GM13977 (cell line): ENCODE measurements at regions not wholly inside any gene's neighbourhood (a gene's known extent, or its start where the extent isn't known, plus 50 kb on each side); places are given as distances from the start of the nearest gene placed in this dataset.

Experiments
- DNase-seq: peaks from one replicate; pipeline ENCODE4 v3.0.0; 2012; ENCODE audit warnings: low spot score
- CTCF ChIP-seq: IDR thresholded peaks from 2 replicates; pipeline ENCODE4 v1.5.1; 2012; ENCODE audit warnings: mild to moderate bottlenecking, control low read depth; ENCODE audit not compliant: insufficient read depth; ENCODE audit errors: extremely low read depth, missing control alignments
- in situ Hi-C: fragments of 300-500 bp; cut with MboI; formaldehyde crosslinking; loops from one replicate; pipeline ENCODE4 v1.12.0; 2022; ENCODE audit warnings: low sequenced_read_pairs, low pct_unique_long_range_greater_than_20kb, mixed read lengths, inconsistent platforms; ENCODE audit not compliant: unreplicated experiment

- no peak for TF ChIP-seq CTCF
- in situ Hi-C loops: no loop called here
- no peak for DNase-seq
Measured at GRCh38 chr2:239509373-239510143, 108.7 kb upstream of the HDAC4 start.

GRCh38 chr2:239508261-239508660, 107.4 kb upstream of the HDAC4 start:
- in situ Hi-C loops: no loop called here
- DNase-seq: no peak
- no peak for TF ChIP-seq CTCF

GRCh38 chr2:239507576-239508258, 106.9 kb upstream of the HDAC4 start:
- in situ Hi-C loops: no loop called here
- no peak for TF ChIP-seq CTCF
- DNase-seq: no peak

GRCh38 chr2:239506961-239507360, 106.1 kb upstream of the HDAC4 start:
- in situ Hi-C loops: no loop called here
- no peak for DNase-seq
- no peak for TF ChIP-seq CTCF

- in situ Hi-C loops: no loop called here
- TF ChIP-seq CTCF: no peak
- no peak for DNase-seq
Measured at GRCh38 chr2:239506101-239506857, 105.5 kb upstream of the HDAC4 start.

- DNase-seq: no peak
- in situ Hi-C loops: no loop called here
- no peak for TF ChIP-seq CTCF
Measured at GRCh38 chr2:239504643-239505235, 103.9 kb upstream of the HDAC4 start.
